HL-60 (cell line): ENCODE measurements at regions not wholly inside any gene's neighbourhood (a gene's known extent, or its start where the extent isn't known, plus 50 kb on each side); places are given as distances from the start of the nearest gene placed in this dataset.

Source experiments
- CTCF ChIP-seq: IDR thresholded peaks from one replicate; pipeline ENCODE4 v1.5.1; 2011; ENCODE audit warnings: low read length, control low read depth, inconsistent platforms; ENCODE audit not compliant: insufficient read depth
- POLR2AphosphoS5 ChIP-seq: IDR thresholded peaks from 2 replicates; pipeline ENCODE4 v1.6.1; 2012; ENCODE audit warnings: low read depth

GRCh38 chr2:16293398-16293797 lies 353.0 kb downstream of the MYCN start:
- TF ChIP-seq POLR2AphosphoS5 (no peak), CTCF (no peak)
